Midbrain (tissue), 1 donor: ENCODE measurements at regions not wholly inside any gene's neighbourhood (a gene's known extent, or its start where the extent isn't known, plus 50 kb on each side); places are given as distances from the start of the nearest gene placed in this dataset.
"Not testable (repeated sequence)": the region's sequence is repeated elsewhere in the genome, so short reads cannot be mapped to it uniquely, and the experiment has no call there.

Experiments
- DNase-seq: peaks from one replicate; lab custom pipeline; 2025; lab: John Stamatoyannopoulos, UW

DNA sequence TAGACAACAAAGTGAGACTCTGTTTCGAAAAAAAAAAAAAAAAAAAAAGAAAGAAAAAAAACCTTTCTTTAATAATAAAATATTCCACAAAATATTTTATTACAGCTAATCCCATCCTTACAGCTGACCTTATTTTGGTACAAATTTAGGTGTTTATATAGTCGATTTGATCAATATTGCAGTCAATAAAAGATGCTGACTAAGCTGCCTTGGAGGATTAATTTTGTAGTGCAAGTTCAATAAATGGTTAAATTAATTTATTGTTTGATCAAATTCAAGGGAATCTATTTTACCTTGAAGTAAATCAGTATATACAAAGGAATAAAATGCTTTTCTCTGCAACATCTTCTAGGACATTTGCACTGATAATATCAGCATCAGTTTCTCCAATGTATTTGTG lies 1764.3 kb downstream of the NCAM2 start:
- no peak for DNase-seq

DNA sequence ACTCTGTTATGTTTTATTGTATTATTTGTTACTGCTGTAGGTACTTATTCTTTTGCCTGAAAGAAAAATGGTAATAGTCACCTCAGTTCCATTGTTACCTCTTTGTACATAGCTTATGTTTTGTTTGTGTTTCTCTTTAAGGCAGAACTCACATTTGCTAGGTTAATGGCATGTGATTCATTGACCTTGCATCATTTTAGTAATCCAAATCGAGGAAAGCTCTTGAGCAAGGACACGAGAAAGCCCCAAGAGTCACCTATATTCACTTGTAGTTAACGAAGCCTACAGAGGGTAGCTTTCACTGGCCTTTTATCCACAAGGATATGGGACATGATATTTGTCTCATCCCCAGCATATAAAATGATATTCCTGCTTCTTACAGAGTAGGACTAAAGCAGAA lies 1765.2 kb downstream of the NCAM2 start:
- DNase-seq: no peak

DNA sequence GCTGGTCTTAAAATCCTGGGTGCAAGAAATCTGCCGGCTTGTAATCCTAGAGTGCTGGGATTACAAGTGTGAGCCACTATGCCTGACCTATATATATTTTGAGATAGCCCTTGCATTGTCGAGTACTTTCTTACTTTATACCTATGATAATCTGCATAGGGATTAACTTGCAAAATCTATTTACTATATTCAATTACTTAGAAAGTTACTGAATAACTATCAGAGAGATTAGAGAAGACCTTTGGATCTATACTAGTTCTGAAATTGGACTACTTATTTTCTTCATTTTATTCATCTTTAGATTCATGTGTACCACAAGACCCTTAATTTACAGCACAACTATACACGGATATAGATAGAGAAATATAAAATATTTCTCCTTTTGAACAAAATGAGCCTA lies 1766.0 kb downstream of the NCAM2 start:
- DNase-seq: no peak

DNA sequence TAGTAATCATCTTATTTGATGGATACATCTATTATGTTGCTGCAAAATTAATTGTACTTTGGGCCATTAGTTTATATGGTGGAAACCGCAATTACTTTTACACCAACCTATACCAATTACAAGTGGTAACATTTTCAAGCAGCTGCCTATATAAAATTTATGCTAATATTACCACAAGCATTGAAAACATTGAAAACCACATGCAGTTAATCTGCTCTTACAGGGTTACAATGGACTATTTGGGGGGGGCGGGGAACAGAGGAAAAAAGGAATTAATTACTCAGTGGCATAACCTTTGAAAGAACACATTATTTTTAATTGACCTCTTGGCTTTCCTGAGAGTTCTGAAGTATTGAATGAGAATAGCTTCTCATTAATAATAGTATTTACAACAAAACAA lies 1793.2 kb downstream of the NCAM2 start:
- no peak for DNase-seq

GRCh38 chr21:22791986-22792560 lies 1793.9 kb downstream of the NCAM2 start:
- DNase-seq: peak; percentile 61

DNA sequence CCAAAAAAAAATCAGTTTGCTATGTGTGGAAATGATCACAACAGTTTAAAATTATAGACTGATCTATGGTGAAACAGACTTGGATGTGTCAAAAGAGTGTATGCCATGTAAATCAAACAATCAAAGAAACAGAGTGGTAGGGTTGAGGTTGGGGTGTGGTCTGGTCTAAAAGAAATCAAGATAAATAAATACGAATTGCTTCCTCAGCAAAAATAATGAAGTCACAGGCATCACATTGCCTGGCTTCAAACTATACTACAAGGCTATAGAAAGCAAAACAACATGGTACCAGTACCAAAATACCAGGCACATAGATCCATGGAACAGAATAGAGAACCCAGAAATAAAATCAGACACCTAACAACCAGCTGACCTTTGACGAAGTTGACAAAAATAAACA lies 1796.9 kb downstream of the NCAM2 start:
- no peak for DNase-seq

DNA sequence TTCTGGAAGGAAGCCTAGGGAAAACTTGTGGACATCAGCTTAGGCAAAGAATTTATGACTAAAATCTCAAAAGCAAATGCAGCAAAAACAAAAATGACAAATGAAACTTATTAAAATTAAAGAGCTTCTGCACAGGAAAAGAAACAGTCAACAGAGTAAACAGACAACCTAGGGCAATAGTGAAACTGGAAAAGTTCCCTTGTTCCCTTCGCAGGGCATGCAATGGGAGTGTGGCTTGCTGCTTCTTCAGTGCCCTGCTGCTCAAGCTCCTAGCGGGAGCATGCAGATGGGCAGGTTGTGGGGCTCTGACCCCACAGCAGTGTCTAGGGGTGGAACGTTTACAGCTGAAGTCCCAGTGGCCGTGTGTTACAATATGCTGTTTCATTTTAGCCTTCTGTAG lies 1797.4 kb downstream of the NCAM2 start:
- no peak for DNase-seq

GRCh38 chr21:22796147-22796546 lies 1797.9 kb downstream of the NCAM2 start:
- no peak for DNase-seq

- no peak for DNase-seq
Observed at GRCh38 chr21:22804151-22804550, 1805.9 kb downstream of the NCAM2 start.

GRCh38 chr21:22806278-22806677 lies 1808.1 kb downstream of the NCAM2 start:
- no peak for DNase-seq

GRCh38 chr21:22813201-22813600 lies 1815.0 kb downstream of the NCAM2 start:
- DNase-seq: no peak

DNA sequence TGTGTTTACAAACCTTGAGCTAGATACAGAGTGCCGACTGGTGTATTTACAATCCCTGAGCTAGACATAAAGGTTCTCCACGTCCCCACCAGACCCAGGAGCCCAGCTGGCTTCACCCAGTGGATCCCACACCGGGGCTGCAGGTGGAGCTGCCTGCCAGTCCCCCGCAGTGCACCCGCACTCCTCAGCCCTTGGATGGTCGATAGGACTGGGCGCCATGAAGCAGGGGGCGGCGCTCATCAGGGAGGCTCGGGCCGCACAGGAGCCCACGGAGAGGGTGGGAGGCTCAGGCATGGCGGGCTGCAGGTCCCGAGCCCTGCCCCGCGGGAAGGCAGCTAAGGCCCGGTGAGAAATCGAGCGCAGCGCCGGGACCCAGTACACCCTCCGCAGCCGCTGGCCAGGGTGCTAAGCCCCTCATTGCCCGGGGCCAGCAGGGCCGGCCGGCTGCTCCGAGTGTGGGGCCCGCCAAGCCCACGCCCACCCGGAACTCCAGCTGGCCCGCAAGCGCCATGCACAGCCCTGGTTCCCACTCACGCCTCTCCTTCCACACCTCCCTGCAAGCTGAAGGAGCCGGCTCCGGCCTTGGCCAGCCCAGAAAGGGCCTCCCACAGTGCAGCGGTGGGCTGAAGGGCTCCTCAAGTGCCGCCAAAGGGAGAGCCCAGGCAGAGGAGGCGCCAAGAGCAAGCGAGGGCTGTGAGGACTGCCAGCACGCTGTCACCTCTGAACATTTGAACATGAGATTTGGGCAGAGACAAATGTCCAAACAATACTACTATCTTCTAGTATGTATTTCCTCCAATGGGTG lies 1820.7 kb downstream of the NCAM2 start:
- DNase-seq: not testable (repeated sequence)

GRCh38 chr21:22827422-22827821 lies 1829.2 kb downstream of the NCAM2 start:
- DNase-seq: no peak

DNA sequence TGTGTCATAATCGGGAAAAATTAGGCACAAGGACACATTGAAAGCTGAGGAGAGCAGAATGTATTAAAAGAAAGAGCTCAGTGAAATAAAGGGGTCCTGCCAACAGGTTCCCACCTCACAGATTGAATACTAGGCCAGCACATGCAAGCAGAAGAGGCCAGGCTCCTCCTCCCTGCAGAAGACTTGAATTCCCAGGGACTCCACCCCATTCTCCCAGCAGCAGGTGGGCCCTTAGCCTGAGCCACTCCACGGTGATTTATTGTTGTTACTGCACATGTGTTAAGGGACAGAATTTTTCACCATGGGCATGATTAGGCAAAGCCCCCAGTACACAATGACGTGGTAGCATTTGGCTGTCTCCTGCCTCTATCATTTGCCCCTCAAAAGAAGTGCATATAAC lies 1844.7 kb downstream of the NCAM2 start:
- DNase-seq: no peak

GRCh38 chr21:22855581-22855980 lies 1857.4 kb downstream of the NCAM2 start:
- DNase-seq: no peak

DNA sequence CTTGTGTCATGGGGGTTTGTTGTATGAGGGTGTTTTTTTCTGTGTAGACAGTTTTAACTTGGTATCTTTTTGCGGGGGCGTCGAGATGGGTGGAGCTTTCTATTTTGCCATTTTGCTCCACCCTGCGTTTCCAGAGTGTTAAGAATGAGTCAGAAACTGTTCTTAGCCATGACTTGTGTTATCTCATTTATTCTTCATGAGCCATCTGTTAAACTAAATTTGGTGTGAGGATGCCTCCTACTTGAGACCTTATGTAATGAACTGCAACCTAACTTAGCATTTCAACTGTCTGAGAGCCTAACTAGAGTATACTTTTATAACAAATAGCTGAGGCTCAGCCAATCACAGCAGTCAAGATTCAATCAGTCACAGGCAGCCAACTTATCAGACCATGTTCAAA lies 1873.5 kb downstream of the NCAM2 start:
- no peak for DNase-seq

DNA sequence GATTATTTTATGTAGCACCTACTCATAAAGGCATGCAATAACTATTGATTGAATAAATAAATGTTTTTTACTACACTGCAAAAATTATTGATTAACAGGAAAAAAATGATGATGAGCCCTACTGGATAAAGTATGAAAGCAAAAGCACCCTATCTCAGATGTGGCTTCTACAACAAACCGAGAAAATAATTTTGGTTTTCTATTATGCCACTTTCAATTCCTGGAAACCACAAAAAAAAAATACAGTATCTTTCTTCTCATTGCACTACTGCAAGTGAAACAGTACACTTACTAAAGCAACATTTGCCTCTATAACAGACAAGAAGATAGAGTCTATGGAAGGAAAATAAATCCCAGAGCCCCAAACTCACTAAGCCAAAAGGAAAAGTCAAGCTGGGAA lies 1882.4 kb downstream of the NCAM2 start:
- DNase-seq: no peak

DNA sequence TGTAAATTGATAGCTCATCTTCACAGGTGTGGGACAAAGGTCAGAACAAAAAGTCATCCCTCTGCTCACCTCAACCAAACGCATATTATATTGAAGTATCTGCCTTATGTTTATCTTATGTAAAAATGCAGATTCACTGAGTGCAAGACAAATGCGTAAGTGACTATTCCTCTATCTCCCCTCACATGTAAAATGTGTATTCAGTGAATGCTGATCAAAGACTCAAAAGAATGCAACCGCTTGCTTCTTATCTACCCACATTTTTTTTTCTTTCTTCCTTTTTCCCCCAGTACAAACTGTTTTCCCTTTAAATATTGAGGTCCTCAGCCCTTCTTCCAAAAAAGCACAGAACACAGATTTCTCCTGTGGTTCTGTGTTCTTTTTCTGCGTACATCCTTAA lies 1882.9 kb downstream of the NCAM2 start:
- no peak for DNase-seq

DNA sequence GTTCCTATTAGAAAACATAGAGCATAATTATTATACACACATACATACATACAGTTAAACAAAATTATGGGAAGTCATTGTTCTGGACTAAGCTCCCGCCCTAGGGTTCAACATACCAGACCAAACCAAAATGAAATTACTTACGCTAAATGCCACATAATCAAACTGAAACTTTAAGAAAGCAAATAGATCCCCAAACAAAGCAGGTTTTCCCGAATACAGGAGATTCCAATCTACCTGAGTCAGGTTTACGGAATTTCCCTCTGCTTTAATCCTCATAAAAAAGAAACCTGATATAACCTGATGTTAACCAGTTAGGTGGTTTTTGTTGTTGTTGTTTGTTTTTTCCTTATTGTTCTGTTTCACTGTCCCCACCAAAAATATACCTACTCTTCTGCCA lies 1886.9 kb downstream of the NCAM2 start:
- no peak for DNase-seq

- no peak for DNase-seq
Observed at GRCh38 chr21:22885614-22886013, 1887.4 kb downstream of the NCAM2 start.

DNA sequence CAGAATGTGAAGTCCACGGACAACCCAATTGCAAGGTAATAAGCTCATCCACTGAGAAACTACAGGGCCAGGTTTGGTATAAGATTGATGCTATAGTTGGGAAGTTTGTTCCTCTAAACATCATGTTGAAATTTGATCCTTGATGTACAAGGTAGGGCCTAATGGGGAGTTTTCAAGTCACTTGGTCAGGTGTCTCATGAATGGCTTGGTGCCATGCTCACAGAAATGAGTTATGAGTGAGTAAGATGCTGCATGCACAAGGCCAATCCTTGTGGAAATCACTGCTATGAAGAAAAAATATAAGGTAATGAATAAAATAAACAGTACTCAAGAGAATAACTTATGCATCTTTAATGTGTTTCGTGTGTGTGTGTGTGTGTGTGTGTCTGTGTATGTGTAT lies 1891.2 kb downstream of the NCAM2 start:
- DNase-seq: no peak

GRCh38 chr21:22890656-22891055 lies 1892.4 kb downstream of the NCAM2 start:
- no peak for DNase-seq

DNA sequence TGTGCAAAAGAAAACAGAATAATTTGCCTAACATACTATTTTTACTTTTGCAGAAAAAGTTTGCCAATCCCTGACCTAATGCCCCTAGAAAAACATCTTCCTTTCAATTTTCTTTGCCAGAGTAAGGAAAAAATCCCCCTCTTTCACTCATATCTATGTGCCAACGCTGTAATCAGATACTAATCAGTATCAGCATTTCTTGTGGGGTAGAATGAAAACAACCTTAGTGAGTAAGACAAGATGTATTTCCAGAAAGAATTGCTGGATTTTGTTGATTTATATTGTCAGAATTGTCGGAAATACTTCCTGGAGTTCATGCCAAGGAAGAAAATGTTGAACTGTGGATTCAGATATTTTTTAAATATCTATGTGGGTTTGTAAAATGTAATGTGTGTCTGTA lies 1893.8 kb downstream of the NCAM2 start:
- no peak for DNase-seq

DNA sequence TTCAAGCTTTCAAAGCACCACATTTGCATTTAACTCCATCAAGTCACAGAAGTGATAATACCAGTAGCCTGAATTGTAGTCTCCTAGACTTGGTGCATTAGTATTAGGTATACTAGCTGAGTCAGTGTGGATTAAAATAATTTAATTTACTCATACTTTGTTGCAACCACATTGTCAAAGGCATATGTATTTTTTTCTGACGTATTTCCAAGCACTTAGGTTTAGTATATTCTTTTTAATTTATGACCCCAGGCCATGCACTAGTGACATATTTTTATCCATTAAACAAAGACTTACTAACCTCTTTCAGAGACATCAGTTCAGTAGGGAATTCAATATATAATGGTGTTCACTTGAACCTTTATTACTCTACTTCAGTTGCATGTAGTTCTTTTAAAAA lies 1894.5 kb downstream of the NCAM2 start:
- no peak for DNase-seq
